EH (cell line): ENCODE measurements at regions not wholly inside any gene's neighbourhood (a gene's known extent, or its start where the extent isn't known, plus 50 kb on each side); places are given as distances from the start of the nearest gene placed in this dataset.

Experiments
- DNase-seq: peaks from one replicate; pipeline ENCODE4 v3.0.0-alpha.2; 2015; ENCODE audit warnings: low read depth

GRCh38 chr6:144578385-144579350 is 293.5 kb downstream of the UTRN start:
- DNase-seq = peak; percentile 69

GRCh38 chr6:144580039-144580438 is 294.9 kb downstream of the UTRN start:
- no peak for DNase-seq

- DNase-seq = no peak
Observed at GRCh38 chr6:144580771-144581170, 295.6 kb downstream of the UTRN start.

- peak; percentile 46 for DNase-seq
Observed at GRCh38 chr6:144581812-144582537, 296.8 kb downstream of the UTRN start.

- DNase-seq = peak; percentile 48
Observed at GRCh38 chr6:144582939-144583613, 297.9 kb downstream of the UTRN start.

GRCh38 chr6:144583614-144583954 is 298.4 kb downstream of the UTRN start:
- no peak for DNase-seq

GRCh38 chr6:144585217-144585814 is 300.2 kb downstream of the UTRN start:
- DNase-seq = peak; percentile 62

GRCh38 chr6:144586986-144587385 is 301.9 kb downstream of the UTRN start:
- DNase-seq = no peak

- DNase-seq = peak; percentile 51
Observed at GRCh38 chr6:144588697-144589325, 303.7 kb downstream of the UTRN start.

- no peak for DNase-seq
Observed at GRCh38 chr6:144590532-144590931, 305.4 kb downstream of the UTRN start.

GRCh38 chr6:144593392-144593791 is 308.3 kb downstream of the UTRN start:
- DNase-seq = no peak

GRCh38 chr6:144594585-144594984 is 309.4 kb downstream of the UTRN start:
- DNase-seq = no peak

GRCh38 chr6:144595266-144595665 is 310.1 kb downstream of the UTRN start:
- no peak for DNase-seq

GRCh38 chr6:144597511-144597910 is 312.4 kb downstream of the UTRN start:
- no peak for DNase-seq

GRCh38 chr6:144599615-144600014 is 314.5 kb downstream of the UTRN start:
- no peak for DNase-seq

GRCh38 chr6:144601221-144601620 is 316.1 kb downstream of the UTRN start:
- peak; percentile 92 for DNase-seq

- DNase-seq = no peak
Observed at GRCh38 chr6:144602523-144603180, 317.5 kb downstream of the UTRN start.

- no peak for DNase-seq
Observed at GRCh38 chr6:144606083-144606482, 320.9 kb downstream of the UTRN start.

- no peak for DNase-seq
Observed at GRCh38 chr6:144607998-144608735, 323.0 kb downstream of the UTRN start.

- no peak for DNase-seq
Observed at GRCh38 chr6:144612811-144613210, 327.7 kb downstream of the UTRN start.
